Trophoblast cell (in vitro differentiated cells and primary cell): ENCODE measurements at regions not wholly inside any gene's neighbourhood (a gene's known extent, or its start where the extent isn't known, plus 50 kb on each side); places are given as distances from the start of the nearest gene placed in this dataset.

Experiments used
- DNase-seq, 2 donors: peaks; one replicate each; pipeline ENCODE4 v3.0.0-alpha.2; 2016
- H2AFZ ChIP-seq: 2 replicates; pipeline ENCODE4 v1.6.1; 2013; ENCODE audit warnings: low read length, moderate library complexity, mild to moderate bottlenecking; ENCODE audit not compliant: insufficient read depth, poor library complexity
- H2AK5ac ChIP-seq: 2 replicates; pipeline ENCODE4 v1.6.1; 2013; ENCODE audit warnings: mild to moderate bottlenecking, low read length
- H2BK120ac ChIP-seq: 2 replicates; pipeline ENCODE4 v1.6.1; 2013; ENCODE audit warnings: low read length, mild to moderate bottlenecking, moderate library complexity; ENCODE audit not compliant: insufficient read depth, poor library complexity
- H2BK12ac ChIP-seq: 2 replicates; pipeline ENCODE4 v1.6.1; 2013; ENCODE audit warnings: mild to moderate bottlenecking, low read length, moderate library complexity
- H2BK5ac ChIP-seq: 2 replicates; pipeline ENCODE4 v1.6.1; 2013; ENCODE audit warnings: low read length, low read depth, moderate library complexity, mild to moderate bottlenecking; ENCODE audit not compliant: poor library complexity
- H3K14ac ChIP-seq: 2 replicates; pipeline ENCODE4 v1.6.1; 2013; ENCODE audit warnings: mild to moderate bottlenecking, low read length
- H3K18ac ChIP-seq: 2 replicates; pipeline ENCODE4 v1.6.1; 2013; ENCODE audit warnings: mild to moderate bottlenecking, low read length
- H3K23ac ChIP-seq: 2 replicates; pipeline ENCODE4 v1.6.1; 2013; ENCODE audit warnings: low read length
- H3K27ac ChIP-seq: 2 replicates; pipeline ENCODE4 v1.5.1; 2013; ENCODE audit warnings: low read depth, mild to moderate bottlenecking, inconsistent platforms, low read length, moderate library complexity
- H3K27me3 ChIP-seq: 2 replicates; pipeline ENCODE4 v1.6.1; 2013; ENCODE audit warnings: inconsistent platforms, mild to moderate bottlenecking, low read length, moderate library complexity; ENCODE audit not compliant: insufficient read depth
- H3K36me3 ChIP-seq, 2 experiments: 1 replicate in 1 of 2; 2 replicates in 1 of 2; pipeline ENCODE4 v1.6.1; 2013; ENCODE audit warnings: low read length in 2 of 2, mild to moderate bottlenecking in 2 of 2, moderate library complexity in 1 of 2; ENCODE audit not compliant: insufficient read depth in 2 of 2, control insufficient read depth in 1 of 2
- H3K4ac ChIP-seq: 2 replicates; pipeline ENCODE4 v1.6.1; 2013; ENCODE audit warnings: low read depth, mild to moderate bottlenecking, low read length, moderate library complexity
- H3K4me1 ChIP-seq, 2 experiments: 1 replicate in 1 of 2; 2 replicates in 1 of 2; pipeline ENCODE4 v1.6.1; 2013; ENCODE audit warnings: low read length in 2 of 2, mild to moderate bottlenecking in 2 of 2, moderate library complexity in 1 of 2; ENCODE audit not compliant: insufficient read depth in 2 of 2, control insufficient read depth in 1 of 2
- H3K4me2 ChIP-seq: 2 replicates; pipeline ENCODE4 v1.6.1; 2013; ENCODE audit warnings: inconsistent platforms, mild to moderate bottlenecking, low read length, moderate library complexity
- H3K4me3 ChIP-seq: 2 replicates; pipeline ENCODE4 v1.5.1; 2013; ENCODE audit warnings: mild to moderate bottlenecking, low read depth, low read length, inconsistent platforms
- H3K79me1 ChIP-seq: one replicate; pipeline ENCODE4 v1.6.1; 2013; ENCODE audit warnings: low read length
- H3K79me2 ChIP-seq: 2 replicates; pipeline ENCODE4 v1.6.1; 2013; ENCODE audit warnings: low read length, mild to moderate bottlenecking; ENCODE audit not compliant: control insufficient read depth, insufficient read depth, poor library complexity
- H3K9ac ChIP-seq: 2 replicates; pipeline ENCODE4 v1.6.1; 2013; ENCODE audit warnings: mild to moderate bottlenecking, low read length
- H3K9me3 ChIP-seq: 2 replicates; pipeline ENCODE4 v1.6.1; 2013; ENCODE audit warnings: low read depth, mild to moderate bottlenecking, control low read depth, inconsistent platforms, low read length; ENCODE audit not compliant: insufficient read depth
- H4K12ac ChIP-seq: 2 replicates; pipeline ENCODE4 v1.6.1; 2013; ENCODE audit warnings: low read depth, mild to moderate bottlenecking, low read length, moderate library complexity
- H4K8ac ChIP-seq: 2 replicates; pipeline ENCODE4 v1.6.1; 2013; ENCODE audit warnings: low read depth, mild to moderate bottlenecking, low read length, moderate library complexity
- H4K91ac ChIP-seq: one replicate; pipeline ENCODE4 v1.6.1; 2013; ENCODE audit warnings: low read depth, mild to moderate bottlenecking, low read length, moderate library complexity
- WGBS: extraction: QIAGEN DNeasy Blood & Tissue Kit; methylation state at CpG from one replicate; pipeline ENCODE4 v1.1.7; 2013; ENCODE audit warnings: missing lambda C conversion rate; ENCODE audit not compliant: insufficient read length, insufficient coverage; ENCODE audit errors: extremely low coverage; 5-methylcytosine and 5-hydroxymethylcytosine counted together

DNA sequence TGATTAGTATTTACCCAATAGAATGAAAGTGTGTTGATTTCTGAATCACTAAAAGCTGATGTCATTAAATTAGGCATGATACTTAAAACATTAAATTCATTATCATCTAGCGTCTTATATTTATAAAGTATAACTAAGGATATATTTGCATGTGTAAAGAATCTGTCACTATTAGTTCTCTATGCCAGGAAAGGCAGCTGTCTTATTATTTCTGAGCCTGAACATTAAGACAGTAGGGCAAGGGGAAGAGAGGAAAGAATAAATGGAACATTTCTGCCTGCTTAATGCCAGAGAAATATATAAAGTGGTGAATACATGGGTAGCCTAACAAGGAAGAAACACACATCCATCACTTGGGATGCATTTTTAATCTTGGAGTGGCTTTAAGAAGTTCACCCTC lies 965.1 kb upstream of the TMEM132C start:
- peaks cover 14% of the 10 kb centered on the region for H3K9me3 ChIP-seq

DNA sequence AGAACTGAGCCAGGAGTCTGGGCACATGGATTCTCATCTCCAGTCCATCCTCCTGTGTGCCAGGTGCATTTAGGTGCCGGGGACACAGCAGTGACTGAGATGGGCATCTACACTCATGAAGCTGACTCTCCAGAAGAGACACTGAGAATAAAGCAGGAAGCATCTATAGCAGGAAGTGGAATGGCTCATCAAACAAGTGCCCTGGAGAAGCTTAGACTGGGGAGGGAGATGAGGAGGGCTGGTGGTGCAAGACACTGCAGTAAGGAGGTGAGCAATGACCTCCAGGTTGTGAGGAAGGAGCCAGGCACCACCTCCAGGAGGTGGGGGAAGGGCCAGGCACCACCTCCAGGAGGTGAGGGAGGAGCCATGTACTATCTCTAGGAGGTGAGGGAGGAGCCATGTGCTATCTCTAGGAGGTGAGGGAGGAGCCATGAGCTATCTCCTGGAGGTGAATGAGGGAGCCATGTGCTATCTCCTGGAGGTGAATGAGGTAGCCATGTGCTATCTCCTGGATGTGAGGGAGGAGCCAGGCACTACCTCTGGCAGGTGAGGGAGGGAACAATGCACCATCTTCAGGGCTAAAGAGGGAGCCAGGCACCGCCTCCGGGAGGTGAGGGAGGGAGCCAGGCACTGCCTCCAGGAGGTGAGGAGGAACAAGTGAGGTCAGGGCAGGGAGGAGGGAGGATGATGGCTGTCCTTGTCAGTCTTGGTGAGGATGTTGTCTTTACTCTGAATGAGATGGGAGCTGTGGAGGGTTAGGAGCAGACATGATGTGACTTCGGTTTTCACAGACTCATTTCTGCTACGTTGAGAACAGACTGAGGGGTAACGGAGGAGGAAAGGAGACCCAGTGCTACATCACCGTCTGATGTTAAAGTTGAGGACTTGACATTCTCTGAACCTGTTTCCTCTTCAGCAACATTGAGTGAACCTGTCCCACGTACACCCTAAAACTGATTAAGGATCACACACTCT lies 961.9 kb upstream of the TMEM132C start:
- no peak overlapping the region for H4K12ac ChIP-seq
- no peak overlapping the region for H3K9ac ChIP-seq
- H3K4ac ChIP-seq: no peak overlapping the region
- no peak overlapping the region for H2BK12ac ChIP-seq
- H2AK5ac ChIP-seq: no peak overlapping the region
- H3K9me3 ChIP-seq: peaks cover 9% of the 10 kb centered on the region
- H3K4me2 ChIP-seq: no peak overlapping the region
- DNase-seq: no peak
- H3K79me1 ChIP-seq: no peaks in the 10 kb centered on the region
- no peak overlapping the region for H2BK120ac ChIP-seq
- H3K79me2 ChIP-seq: no peaks in the 10 kb centered on the region
- H3K23ac ChIP-seq: no peak overlapping the region
- no peak overlapping the region for H4K91ac ChIP-seq
- no peak overlapping the region for H3K27ac ChIP-seq
- H3K4me3 ChIP-seq: no peak overlapping the region
- H4K8ac ChIP-seq: no peak overlapping the region
- no peaks in the 10 kb centered on the region for H3K27me3 ChIP-seq
- no CpG with 5 or more reads among the region's 8 CpGs for WGBS
- H3K4me1 ChIP-seq: no peaks in the 10 kb centered on the region
- H3K18ac ChIP-seq: no peak overlapping the region
- H2BK5ac ChIP-seq: no peak overlapping the region
- H2AFZ ChIP-seq: no peak overlapping the region
- no peaks in the 10 kb centered on the region for H3K36me3 ChIP-seq
- H3K14ac ChIP-seq: no peak overlapping the region

More for the DNA sequence above, 965.1 kb upstream of the TMEM132C start:
- Histone ChIP-seq H3K4me3 (no peak overlapping the region), H4K91ac (no peak overlapping the region), H3K79me1 (no peaks in the 10 kb centered on the region), H3K79me2 (no peaks in the 10 kb centered on the region), H3K4me1 (no peaks in the 10 kb centered on the region), H2BK12ac (no peak overlapping the region), H2BK5ac (no peak overlapping the region), H3K4ac (no peak overlapping the region), H3K14ac (no peak overlapping the region), H4K12ac (no peak overlapping the region), H3K9ac (no peak overlapping the region), H3K4me2 (no peak overlapping the region), H3K36me3 (no peaks in the 10 kb centered on the region), H3K18ac (no peak overlapping the region), H2AK5ac (no peak overlapping the region), H4K8ac (no peak overlapping the region), H3K27ac (no peak overlapping the region), H3K27me3 (no peaks in the 10 kb centered on the region), H3K23ac (no peak overlapping the region), H2AFZ (no peak overlapping the region), H2BK120ac (no peak overlapping the region)
- no CpG with 5 or more reads among the region's 1 CpG for WGBS
- DNase-seq: no peak

DNA sequence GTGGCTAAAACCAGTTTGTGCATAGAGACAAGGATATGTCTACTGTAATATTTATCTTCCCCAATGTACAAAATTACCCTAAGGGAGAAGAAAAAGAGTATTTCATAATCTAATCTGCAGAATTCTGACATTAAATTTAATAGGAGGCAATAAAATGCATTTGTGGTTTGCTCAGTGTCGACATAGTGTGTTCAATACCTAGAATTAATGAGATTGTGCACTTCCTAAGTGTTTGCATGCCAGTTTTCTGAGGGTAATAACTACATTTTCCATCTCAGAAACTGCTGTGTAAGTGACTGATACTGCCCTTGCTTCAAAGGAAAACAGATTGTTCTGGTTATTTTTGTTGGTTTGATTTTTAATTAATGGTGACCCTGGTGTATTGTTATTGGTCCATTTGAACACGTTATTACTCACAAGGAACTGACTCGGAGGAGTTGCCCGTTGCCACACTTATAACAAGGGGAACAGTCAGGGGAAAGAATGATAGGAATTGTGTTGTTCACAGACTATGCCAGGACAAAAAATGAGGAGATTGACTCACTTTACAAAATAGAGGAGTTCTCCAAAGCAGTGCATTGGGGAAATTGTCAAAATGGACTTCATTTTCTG lies 960.3 kb upstream of the TMEM132C start:
- Histone ChIP-seq H3K4ac (no peak overlapping the region), H3K36me3 (no peaks in the 10 kb centered on the region), H2BK120ac (no peak overlapping the region), H3K4me2 (no peak overlapping the region), H2AFZ (no peak overlapping the region), H3K9me3 (peaks cover 7% of the 10 kb centered on the region), H2BK5ac (no peak overlapping the region), H3K4me1 (no peaks in the 10 kb centered on the region), H3K18ac (no peak overlapping the region), H3K23ac (no peak overlapping the region), H2BK12ac (no peak overlapping the region), H3K79me2 (no peaks in the 10 kb centered on the region), H3K9ac (no peak overlapping the region), H3K79me1 (no peaks in the 10 kb centered on the region), H3K4me3 (no peak overlapping the region), H3K14ac (no peak overlapping the region), H3K27ac (no peak overlapping the region), H4K91ac (no peak overlapping the region), H2AK5ac (no peak overlapping the region), H3K27me3 (no peaks in the 10 kb centered on the region), H4K8ac (no peak overlapping the region), H4K12ac (no peak overlapping the region)
- WGBS: no CpG with 5 or more reads among the region's 4 CpGs
- DNase-seq: no peak

DNA sequence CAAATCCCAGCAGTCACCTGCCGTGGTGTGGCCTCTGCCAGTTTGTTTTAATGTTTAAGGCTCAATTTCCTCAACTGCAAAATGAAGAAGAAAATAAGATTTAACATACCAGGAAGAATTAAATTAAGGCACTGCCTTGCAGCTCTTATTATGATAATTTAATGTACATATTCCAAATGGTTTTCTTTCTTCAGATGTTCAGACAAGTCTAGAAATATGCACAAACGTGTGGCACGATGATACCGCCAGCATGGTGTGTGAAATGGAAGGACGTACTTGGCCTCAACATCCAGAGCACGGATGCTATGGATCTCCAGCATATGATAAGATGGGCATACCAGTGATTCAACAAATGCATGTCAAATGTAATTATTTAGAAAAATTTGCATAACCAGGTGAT lies 959.4 kb upstream of the TMEM132C start:
- no peak overlapping the region for H2AFZ ChIP-seq
- H3K79me2 ChIP-seq: no peaks in the 10 kb centered on the region
- H3K27me3 ChIP-seq: no peaks in the 10 kb centered on the region
- H3K4ac ChIP-seq: no peak overlapping the region
- H3K4me2 ChIP-seq: no peak overlapping the region
- no peak overlapping the region for H2AK5ac ChIP-seq
- no peak overlapping the region for H4K8ac ChIP-seq
- H3K27ac ChIP-seq: no peak overlapping the region
- no peak overlapping the region for H3K14ac ChIP-seq
- H3K9me3 ChIP-seq: peaks cover 7% of the 10 kb centered on the region
- no peak overlapping the region for H3K23ac ChIP-seq
- no CpG with 5 or more reads among the region's 6 CpGs for WGBS
- no peak overlapping the region for H3K18ac ChIP-seq
- no peak overlapping the region for H3K9ac ChIP-seq
- H3K4me3 ChIP-seq: no peak overlapping the region
- no peak overlapping the region for H2BK12ac ChIP-seq
- no peak overlapping the region for H2BK5ac ChIP-seq
- DNase-seq: no peak
- no peak overlapping the region for H4K12ac ChIP-seq
- H4K91ac ChIP-seq: no peak overlapping the region
- no peaks in the 10 kb centered on the region for H3K79me1 ChIP-seq
- H2BK120ac ChIP-seq: no peak overlapping the region
- no peaks in the 10 kb centered on the region for H3K36me3 ChIP-seq
- H3K4me1 ChIP-seq: no peaks in the 10 kb centered on the region
